ENCODE measurements at regions not wholly inside any gene's neighbourhood (a gene's known extent, or its start where the extent isn't known, plus 50 kb on each side); places are given as distances from the start of the nearest gene placed in this dataset.

- DNase-seq (no peak), ATAC-seq (no peak)
- no peaks in the 10 kb centered on the region for H3K9me3 ChIP-seq (ENCODE audit: control insufficient read depth, insufficient read depth, low read length)
- intact Hi-C loops (cut with micrococcal nuclease): no loop called here
- TF ChIP-seq CTCF (IDR thresholded peaks at IDR 0.05): no peak
- H3K27me3 Mint-ChIP-seq (ENCODE audit: low read depth in 2 of 2): no peaks in the 10 kb centered on the region
- H3K9me3 Mint-ChIP-seq: peaks cover 0 to 6% of the 10 kb centered on the region in 2 donors
- 55% methylated on average over 3 of the region's 3 CpGs for WGBS (ENCODE audit: insufficient coverage)
- H3K36me3 ChIP-seq (ENCODE audit: control insufficient read depth, insufficient read depth, low read length): no peaks in the 10 kb centered on the region
- no peak overlapping the region for H3K27ac ChIP-seq (ENCODE audit: low read length)
- no peaks in the 10 kb centered on the region for H3K4me1 ChIP-seq (ENCODE audit: control insufficient read depth, insufficient read depth, low read length)
- H3K27ac Mint-ChIP-seq: no peak overlapping the region
- H3K4me1 Mint-ChIP-seq: no peaks in the 10 kb centered on the region
- no peaks in the 10 kb centered on the region for H3K36me3 Mint-ChIP-seq
- no peaks in the 10 kb centered on the region for H3K27me3 ChIP-seq (ENCODE audit: control insufficient read depth, insufficient read depth, low read length)
- no peak overlapping the region for H3K4me3 Mint-ChIP-seq
- H3K4me3 ChIP-seq (ENCODE audit: low read length): no peak overlapping the region
These were observed 232.8 kb upstream of the SALL1 start for GRCh38 chr16:51383909-51384308.

- no peaks in the 10 kb centered on the region for H3K27me3 Mint-ChIP-seq (ENCODE audit: low read depth in 2 of 2)
- TF ChIP-seq CTCF (IDR thresholded peaks at IDR 0.05): no peak
- no peaks in the 10 kb centered on the region for H3K4me1 Mint-ChIP-seq
- ATAC-seq (no peak), DNase-seq (no peak)
- H3K27ac ChIP-seq (ENCODE audit: low read length): no peak overlapping the region
- no peaks in the 10 kb centered on the region for H3K27me3 ChIP-seq (ENCODE audit: control insufficient read depth, insufficient read depth, low read length)
- no CpG with 5 or more reads among the region's 1 CpG for WGBS (ENCODE audit: insufficient coverage)
- H3K9me3 Mint-ChIP-seq: peaks cover 0 to 8% of the 10 kb centered on the region in 2 donors
- H3K4me3 Mint-ChIP-seq: no peak overlapping the region
- H3K27ac Mint-ChIP-seq: no peak overlapping the region
- H3K4me1 ChIP-seq (ENCODE audit: control insufficient read depth, insufficient read depth, low read length): no peaks in the 10 kb centered on the region
- H3K4me3 ChIP-seq (ENCODE audit: low read length): no peak overlapping the region
- no peaks in the 10 kb centered on the region for H3K36me3 ChIP-seq (ENCODE audit: control insufficient read depth, insufficient read depth, low read length)
- intact Hi-C loops (cut with micrococcal nuclease): no loop called here
- no peaks in the 10 kb centered on the region for H3K9me3 ChIP-seq (ENCODE audit: control insufficient read depth, insufficient read depth, low read length)
- H3K36me3 Mint-ChIP-seq: no peaks in the 10 kb centered on the region
These were observed 231.9 kb upstream of the SALL1 start for GRCh38 chr16:51382940-51383339.

GRCh38 chr16:51382211-51382610 lies 231.1 kb upstream of the SALL1 start:
- DNase-seq (no peak), ATAC-seq (no peak)
- Mint-ChIP-seq H3K27ac (no peak overlapping the region), H3K4me1 (no peaks in the 10 kb centered on the region), H3K9me3 (peaks cover 0 to 5% of the 10 kb centered on the region in 2 donors), H3K36me3 (no peaks in the 10 kb centered on the region), H3K4me3 (no peak overlapping the region), H3K27me3 (ENCODE audit: low read depth in 2 of 2) (no peaks in the 10 kb centered on the region)
- WGBS (ENCODE audit: insufficient coverage): 96% methylated on average over 2 of the region's 3 CpGs
- Histone ChIP-seq H3K9me3 (ENCODE audit: control insufficient read depth, insufficient read depth, low read length) (no peaks in the 10 kb centered on the region), H3K4me1 (ENCODE audit: control insufficient read depth, insufficient read depth, low read length) (no peaks in the 10 kb centered on the region), H3K27me3 (ENCODE audit: control insufficient read depth, insufficient read depth, low read length) (no peaks in the 10 kb centered on the region), H3K36me3 (ENCODE audit: control insufficient read depth, insufficient read depth, low read length) (no peaks in the 10 kb centered on the region), H3K27ac (ENCODE audit: low read length) (no peak overlapping the region), H3K4me3 (ENCODE audit: low read length) (no peak overlapping the region)
- intact Hi-C loops (cut with micrococcal nuclease): no loop called here
- no peak for TF ChIP-seq CTCF (IDR thresholded peaks at IDR 0.05)

- Histone ChIP-seq H3K4me1 (ENCODE audit: control insufficient read depth, insufficient read depth, low read length) (no peaks in the 10 kb centered on the region), H3K36me3 (ENCODE audit: control insufficient read depth, insufficient read depth, low read length) (no peaks in the 10 kb centered on the region), H3K27me3 (ENCODE audit: control insufficient read depth, insufficient read depth, low read length) (no peaks in the 10 kb centered on the region), H3K27ac (ENCODE audit: low read length) (no peak overlapping the region), H3K9me3 (ENCODE audit: control insufficient read depth, insufficient read depth, low read length) (no peaks in the 10 kb centered on the region), H3K4me3 (ENCODE audit: low read length) (no peak overlapping the region)
- intact Hi-C loops (cut with micrococcal nuclease): no loop called here
- no peak for TF ChIP-seq CTCF (IDR thresholded peaks at IDR 0.05)
- DNase-seq (no peak), ATAC-seq (no peak)
- H3K4me3 Mint-ChIP-seq: no peak overlapping the region
- H3K27ac Mint-ChIP-seq: no peak overlapping the region
- H3K27me3 Mint-ChIP-seq (ENCODE audit: low read depth in 2 of 2): no peaks in the 10 kb centered on the region
- WGBS (ENCODE audit: insufficient coverage): 83% methylated on average over 3 of the region's 3 CpGs
- peaks cover 0 to 4% of the 10 kb centered on the region in 2 donors for H3K9me3 Mint-ChIP-seq
- no peaks in the 10 kb centered on the region for H3K4me1 Mint-ChIP-seq
- no peaks in the 10 kb centered on the region for H3K36me3 Mint-ChIP-seq
These were observed 225.0 kb upstream of the SALL1 start for GRCh38 chr16:51376080-51376479.
